ENCODE measurements at regions not wholly inside any gene's neighbourhood (a gene's known extent, or its start where the extent isn't known, plus 50 kb on each side); places are given as distances from the start of the nearest gene placed in this dataset.

DNA sequence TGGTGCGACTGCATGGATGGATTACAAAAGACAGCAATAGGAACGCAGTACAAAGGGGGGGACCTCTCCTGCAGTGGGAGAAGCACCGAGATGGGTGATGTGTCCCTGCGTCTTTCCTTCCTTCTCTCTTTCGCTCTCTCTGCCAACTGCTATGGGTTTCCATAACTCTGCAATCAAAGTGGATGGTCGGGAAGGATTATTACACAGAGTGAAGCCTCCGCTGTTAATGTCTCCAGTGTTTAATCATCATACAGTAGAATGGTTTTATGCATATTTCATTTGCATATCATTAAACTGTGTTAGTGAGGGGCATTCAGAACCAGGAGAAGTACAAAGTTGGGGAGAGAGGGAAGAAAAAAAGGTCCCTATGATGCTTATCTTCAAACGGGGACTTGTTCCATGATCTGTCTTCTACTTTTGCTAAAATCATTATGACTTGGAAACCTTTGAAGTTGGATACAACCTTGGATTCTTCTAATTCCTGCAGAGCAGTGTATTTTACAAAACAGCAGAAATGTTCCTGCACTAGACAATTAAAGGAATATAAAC, 255.9 kb upstream of the PMFBP1 start:
- Mint-ChIP-seq H3K4me1 (no peaks in the 10 kb centered on the region), H3K4me3 (no peak overlapping the region), H3K27ac (no peak overlapping the region), H3K9me3 (peaks cover 7% of the 10 kb centered on the region), H3K36me3 (peaks cover 17% of the 10 kb centered on the region), H3K27me3 (no peaks in the 10 kb centered on the region)
- ATAC-seq (ENCODE audit: low read depth) (no peak), DNase-seq (ENCODE audit: low spot score in 2 of 2) (no peak)

DNA sequence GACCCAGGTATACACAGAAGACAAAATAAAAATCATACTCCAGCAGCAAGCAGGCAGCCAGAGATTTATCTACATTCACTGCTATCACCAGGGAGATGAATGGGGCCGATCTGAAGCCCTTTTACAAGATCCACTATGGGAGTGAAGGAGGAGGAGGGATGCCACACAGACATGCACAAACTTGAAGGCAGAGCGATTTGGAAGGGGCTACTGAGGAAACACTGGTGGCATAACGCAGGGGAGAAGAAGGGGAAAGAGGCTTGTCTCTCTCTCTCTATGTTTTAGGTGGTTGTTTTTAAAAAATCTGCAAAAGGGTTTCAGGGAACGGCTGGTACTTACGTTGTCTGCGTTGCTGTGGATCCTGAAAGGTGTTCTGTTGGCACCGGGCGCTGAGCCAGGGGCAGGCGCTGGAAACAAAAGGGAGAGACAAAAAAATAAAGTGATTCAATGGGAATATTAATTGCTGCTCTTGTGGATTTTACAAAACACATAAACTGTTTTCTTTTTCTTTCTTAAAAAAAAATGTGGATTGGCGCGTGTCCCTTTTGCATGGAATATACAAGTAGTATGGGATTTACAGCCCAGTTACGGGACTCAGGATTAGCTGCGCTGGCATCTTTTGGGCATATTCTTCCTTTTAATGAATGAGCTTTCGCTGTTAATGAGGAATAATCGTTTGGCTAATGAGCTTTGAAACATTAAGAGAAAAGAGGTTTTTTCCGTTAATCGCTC, 255.3 kb upstream of the PMFBP1 start:
- peaks cover 20% of the 10 kb centered on the region for H3K36me3 Mint-ChIP-seq
- peaks cover 8% of the 10 kb centered on the region for H3K9me3 Mint-ChIP-seq

DNA sequence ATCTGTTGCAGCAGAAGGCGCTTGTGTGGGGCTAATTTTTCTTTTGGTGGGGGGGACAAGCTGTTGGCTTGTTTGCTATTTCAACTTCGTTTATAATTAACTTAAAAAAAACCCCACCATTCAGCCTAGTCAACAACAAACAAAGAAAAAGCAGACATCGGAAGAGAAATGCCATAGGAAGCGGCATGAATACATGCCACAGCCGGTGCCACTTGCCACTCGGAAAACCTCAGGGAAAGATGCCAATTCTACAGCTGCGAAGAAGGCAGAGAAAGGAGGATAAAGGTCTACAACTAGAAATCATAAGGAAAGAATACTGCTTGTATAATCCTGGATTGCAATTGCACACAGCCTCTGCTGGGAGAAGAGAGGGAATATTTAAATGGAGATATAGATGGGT, 254.4 kb upstream of the PMFBP1 start:
- H3K4me3 Mint-ChIP-seq, result no peak overlapping the region
- ATAC-seq (ENCODE audit: low read depth) (no peak), DNase-seq (ENCODE audit: low spot score in 2 of 2) (no peak)
- no peaks in the 10 kb centered on the region for H3K4me1 Mint-ChIP-seq
- H3K36me3 Mint-ChIP-seq, result peaks cover 20% of the 10 kb centered on the region
- H3K27ac Mint-ChIP-seq, result no peak overlapping the region
- peaks cover 10% of the 10 kb centered on the region for H3K9me3 Mint-ChIP-seq
- H3K27me3 Mint-ChIP-seq, result no peaks in the 10 kb centered on the region

More for the DNA sequence above, 255.3 kb upstream of the PMFBP1 start:
- no peak for DNase-seq (ENCODE audit: low spot score in 2 of 2)
- Mint-ChIP-seq H3K4me3 (no peak overlapping the region), H3K27me3 (no peaks in the 10 kb centered on the region), H3K4me1 (no peaks in the 10 kb centered on the region), H3K27ac (no peak overlapping the region)
- no peak for ATAC-seq (ENCODE audit: low read depth)

DNA sequence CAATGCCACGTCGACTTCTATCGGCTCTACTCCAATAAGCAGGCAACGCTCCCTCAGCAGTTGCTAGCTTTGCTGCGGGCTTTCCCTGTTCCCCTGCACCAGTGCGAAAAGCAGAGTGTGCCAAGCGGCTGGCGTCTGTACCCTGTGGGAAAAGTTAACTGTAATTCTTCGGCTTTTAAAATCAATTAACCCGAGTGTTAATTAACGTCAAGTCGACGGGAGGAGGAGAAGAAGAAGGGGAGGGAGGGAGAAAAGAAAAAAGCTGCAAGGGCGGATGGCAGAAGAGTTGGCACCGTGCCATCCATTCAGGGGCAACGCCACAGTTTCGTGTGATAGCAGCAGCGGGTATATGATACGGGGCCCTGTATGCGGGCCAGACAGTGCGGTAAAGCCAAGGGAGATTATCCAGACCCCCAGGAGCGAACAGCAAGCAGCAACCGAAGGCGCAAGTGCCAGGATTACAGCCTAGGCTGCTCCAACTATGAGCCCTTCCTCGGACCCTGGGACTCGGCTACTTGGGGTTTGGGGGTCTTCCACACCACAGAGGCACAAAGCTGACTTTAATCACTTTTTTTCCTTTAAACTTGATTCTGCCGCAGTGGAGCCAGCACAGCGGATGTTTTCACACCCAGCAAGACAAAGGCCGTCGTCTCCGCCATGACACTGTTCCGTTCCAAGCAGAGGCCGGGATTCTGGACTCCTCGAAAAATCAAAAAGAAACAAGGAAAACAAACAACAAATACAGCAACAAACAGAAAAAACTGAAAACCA, 253.8 kb upstream of the PMFBP1 start:
- Mint-ChIP-seq H3K4me3 (no peak overlapping the region), H3K27ac (no peak overlapping the region), H3K36me3 (peaks cover 24% of the 10 kb centered on the region), H3K9me3 (peaks cover 14% of the 10 kb centered on the region), H3K27me3 (no peaks in the 10 kb centered on the region), H3K4me1 (no peaks in the 10 kb centered on the region)
- ATAC-seq (ENCODE audit: low read depth) (no peak), DNase-seq (ENCODE audit: low spot score in 2 of 2) (no peak)

DNA sequence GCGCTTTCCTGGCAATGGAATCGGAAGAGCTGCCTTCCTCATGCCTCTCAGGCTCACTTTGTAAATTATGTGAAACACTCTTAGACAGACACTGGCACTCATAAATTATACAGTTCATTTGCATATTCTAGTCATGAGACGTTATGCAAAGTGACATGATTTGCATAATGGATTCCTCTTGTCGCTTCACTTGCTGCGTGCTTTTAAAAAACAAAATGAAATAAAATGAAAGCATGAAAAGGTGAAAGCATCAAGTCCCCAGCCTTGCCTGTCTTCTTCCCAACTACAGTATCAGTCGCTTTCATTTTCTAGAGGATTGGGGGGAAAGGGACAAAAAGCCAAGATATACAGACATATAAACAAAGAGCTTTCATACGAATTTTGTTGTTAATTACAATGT, 252.8 kb upstream of the PMFBP1 start:
- no peak overlapping the region for H3K27ac Mint-ChIP-seq
- no peak overlapping the region for H3K4me3 Mint-ChIP-seq
- no peaks in the 10 kb centered on the region for H3K27me3 Mint-ChIP-seq
- H3K4me1 Mint-ChIP-seq, result no peaks in the 10 kb centered on the region
- DNase-seq (ENCODE audit: low spot score in 2 of 2), result no peak
- H3K36me3 Mint-ChIP-seq, result peaks cover 24% of the 10 kb centered on the region
- H3K9me3 Mint-ChIP-seq, result peaks cover 14% of the 10 kb centered on the region
- ATAC-seq (ENCODE audit: low read depth), result no peak

DNA sequence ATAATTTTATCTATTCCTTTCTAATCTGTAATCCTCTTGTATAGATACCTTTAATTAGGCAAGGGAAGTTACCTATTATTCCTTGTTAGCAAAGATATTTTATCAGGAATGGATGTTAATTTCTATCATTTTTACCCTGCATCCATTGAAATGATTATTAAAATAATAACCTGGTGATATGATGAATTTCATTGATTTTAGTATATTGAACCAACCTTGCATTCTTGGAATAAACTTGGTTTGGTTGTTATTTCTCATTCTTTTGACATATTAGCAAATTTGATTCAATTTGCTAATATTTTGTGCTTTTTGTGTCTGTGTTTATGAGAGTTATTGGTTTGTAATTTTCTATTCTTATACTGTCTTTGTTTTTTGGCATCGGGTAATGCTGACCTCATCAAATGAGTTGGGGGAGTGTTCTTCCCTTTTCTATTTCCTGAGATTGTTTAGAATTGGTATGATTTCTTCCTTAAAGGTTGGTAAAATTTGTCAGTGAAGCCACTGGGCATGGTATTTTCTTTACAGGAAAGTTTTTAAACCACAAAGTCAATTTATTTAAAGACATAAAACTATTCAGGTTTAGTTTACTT, 250.4 kb upstream of the PMFBP1 start:
- no peaks in the 10 kb centered on the region for H3K4me1 Mint-ChIP-seq
- no peaks in the 10 kb centered on the region for H3K27me3 Mint-ChIP-seq
- H3K4me3 Mint-ChIP-seq, result no peak overlapping the region
- ATAC-seq (ENCODE audit: low read depth) (no peak), DNase-seq (ENCODE audit: low spot score in 2 of 2) (no peak)
- H3K9me3 Mint-ChIP-seq, result peaks cover 14% of the 10 kb centered on the region
- H3K36me3 Mint-ChIP-seq, result peaks cover 24% of the 10 kb centered on the region
- no peak overlapping the region for H3K27ac Mint-ChIP-seq

DNA sequence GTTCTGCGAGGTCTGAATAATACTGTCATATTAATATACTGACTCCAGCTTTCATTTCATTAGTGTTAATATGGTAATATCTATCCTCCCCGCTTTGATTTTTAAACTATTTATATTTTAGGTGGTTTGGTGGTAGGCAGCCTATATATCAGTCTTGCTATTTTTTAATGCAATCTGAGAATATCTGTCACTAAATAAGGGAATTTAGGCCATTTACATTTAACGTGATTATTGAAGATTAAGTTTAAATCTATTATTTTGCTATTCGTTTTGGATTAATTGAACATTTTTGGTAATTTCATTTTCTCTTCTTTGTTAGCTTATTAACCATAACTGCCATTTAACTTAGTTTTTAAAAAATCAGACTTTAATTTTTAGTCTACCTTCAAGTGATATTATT, 247.7 kb upstream of the PMFBP1 start:
- no peak for DNase-seq (ENCODE audit: low spot score in 2 of 2)
- Mint-ChIP-seq H3K36me3 (peaks cover 21% of the 10 kb centered on the region), H3K4me3 (no peak overlapping the region)

DNA sequence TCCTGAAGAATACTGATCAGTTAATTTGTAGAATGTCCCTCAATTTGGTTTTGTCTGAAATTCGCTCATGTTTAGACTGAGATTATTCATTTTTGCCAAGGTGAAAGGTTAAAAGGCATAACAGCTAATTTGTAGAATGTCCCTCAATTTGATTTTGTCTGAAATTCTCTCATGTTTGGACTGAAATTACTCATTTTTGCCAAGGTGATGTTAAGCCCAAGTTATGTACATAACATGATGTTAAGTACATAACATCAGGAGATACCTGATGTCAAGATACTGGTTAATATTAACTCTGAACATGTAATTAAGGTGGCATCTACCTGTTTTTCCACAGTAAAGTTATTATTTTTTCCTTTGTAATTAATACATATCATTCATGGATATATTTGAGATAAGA, 243.4 kb upstream of the PMFBP1 start:
- Mint-ChIP-seq H3K27ac (no peak overlapping the region), H3K9me3 (peaks cover 1% of the 10 kb centered on the region), H3K4me3 (no peak overlapping the region), H3K27me3 (no peaks in the 10 kb centered on the region), H3K36me3 (peaks cover 4% of the 10 kb centered on the region), H3K4me1 (no peaks in the 10 kb centered on the region)
- ATAC-seq (ENCODE audit: low read depth) (no peak), DNase-seq (ENCODE audit: low spot score in 2 of 2) (no peak)

More for the DNA sequence above, 247.7 kb upstream of the PMFBP1 start:
- ATAC-seq (ENCODE audit: low read depth), result no peak
- no peaks in the 10 kb centered on the region for H3K27me3 Mint-ChIP-seq
- no peak overlapping the region for H3K27ac Mint-ChIP-seq
- H3K9me3 Mint-ChIP-seq, result peaks cover 15% of the 10 kb centered on the region
- H3K4me1 Mint-ChIP-seq, result no peaks in the 10 kb centered on the region

DNA sequence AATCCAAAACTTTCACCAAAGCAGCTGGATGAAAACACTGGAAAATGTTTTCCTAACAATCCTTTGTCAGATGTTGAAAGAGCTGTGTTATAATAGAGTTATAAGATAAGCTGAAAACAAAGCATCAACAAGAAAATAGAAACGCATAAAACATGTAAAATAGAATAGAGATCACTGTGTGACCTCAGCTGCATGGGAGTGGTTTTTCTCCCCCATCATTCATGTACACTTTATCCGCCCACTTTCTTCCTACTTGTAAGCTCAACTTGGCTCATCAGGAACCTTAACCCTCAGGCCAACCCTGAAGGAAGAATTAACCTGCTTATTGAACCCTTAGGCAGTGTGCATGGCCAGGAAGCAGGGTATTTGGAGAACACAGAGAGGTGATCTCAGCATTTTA, 238.5 kb upstream of the PMFBP1 start:
- peaks cover 5% of the 10 kb centered on the region for H3K4me1 Mint-ChIP-seq
- no peak overlapping the region for H3K27ac Mint-ChIP-seq
- no peak overlapping the region for H3K4me3 Mint-ChIP-seq
- DNase-seq (ENCODE audit: low spot score in 2 of 2) (no peak), ATAC-seq (ENCODE audit: low read depth) (no peak)
- peaks cover 4% of the 10 kb centered on the region for H3K36me3 Mint-ChIP-seq
- peaks cover 1% of the 10 kb centered on the region for H3K9me3 Mint-ChIP-seq
- H3K27me3 Mint-ChIP-seq, result no peaks in the 10 kb centered on the region

DNA sequence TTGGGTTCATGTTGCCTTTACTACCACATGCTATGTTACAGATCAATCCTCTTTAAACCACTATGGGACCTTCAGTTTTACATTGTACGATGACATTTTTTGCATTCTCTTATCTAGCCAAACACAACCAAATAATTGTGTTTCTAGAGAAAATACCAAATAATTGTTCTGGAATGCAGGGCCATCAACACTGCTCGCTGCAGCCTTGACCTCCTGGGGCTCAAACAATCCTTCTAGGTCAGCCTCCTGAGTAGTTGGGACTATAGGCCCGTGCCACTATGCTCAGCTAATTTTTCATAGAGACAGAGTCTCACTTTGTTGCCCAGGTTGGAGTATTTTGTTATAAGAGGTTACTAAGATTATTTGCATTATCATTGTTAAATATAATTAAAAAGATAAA, 237.5 kb upstream of the PMFBP1 start:
- no peaks in the 10 kb centered on the region for H3K36me3 Mint-ChIP-seq

DNA sequence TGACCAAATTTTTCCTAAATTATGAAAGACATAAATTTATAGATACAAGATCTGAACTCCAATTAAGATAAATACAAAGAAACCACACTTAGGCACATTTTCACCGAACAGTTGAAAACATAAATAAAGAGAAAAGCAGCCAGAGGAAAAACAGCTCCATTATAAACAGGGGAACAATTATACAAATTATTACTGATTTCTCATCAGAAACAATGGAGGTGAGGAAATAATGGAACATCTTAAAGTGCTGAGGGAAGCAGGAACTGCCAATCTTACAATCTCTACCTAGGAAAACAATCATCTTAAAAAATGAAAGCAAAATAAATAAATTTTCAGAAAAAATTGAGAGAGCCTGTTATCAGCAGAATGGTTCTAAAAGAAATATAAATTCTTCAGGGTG, 234.4 kb upstream of the PMFBP1 start:
- no peak overlapping the region for H3K4me3 Mint-ChIP-seq

More for the DNA sequence above, 237.5 kb upstream of the PMFBP1 start:
- ATAC-seq (ENCODE audit: low read depth) (no peak), DNase-seq (ENCODE audit: low spot score in 2 of 2) (no peak)
- Mint-ChIP-seq H3K4me1 (peaks cover 9% of the 10 kb centered on the region), H3K27ac (no peak overlapping the region), H3K4me3 (no peak overlapping the region), H3K27me3 (no peaks in the 10 kb centered on the region), H3K9me3 (no peaks in the 10 kb centered on the region)

DNA sequence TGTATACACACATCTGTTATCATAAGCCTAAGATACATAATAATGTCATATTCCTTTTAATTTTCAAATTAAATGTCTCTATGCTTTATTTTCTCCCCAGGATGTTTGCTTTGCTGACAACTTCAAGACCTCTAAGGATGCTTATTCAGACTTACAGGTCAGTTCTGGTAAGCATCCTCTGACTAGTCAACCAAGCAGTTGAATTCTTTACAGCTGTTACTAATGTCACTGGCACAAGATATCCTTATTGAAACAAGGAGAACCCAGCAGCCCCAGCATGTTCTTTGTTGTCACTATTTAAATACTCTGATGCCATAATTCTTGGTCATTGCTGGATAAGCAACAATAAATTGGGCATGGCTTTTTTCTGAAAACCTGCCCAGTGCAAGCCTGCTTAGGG, 232.3 kb upstream of the PMFBP1 start:
- no peak for DNase-seq (ENCODE audit: low spot score in 2 of 2)
- H3K9me3 Mint-ChIP-seq, result no peaks in the 10 kb centered on the region
- H3K4me3 Mint-ChIP-seq, result no peak overlapping the region
- H3K27me3 Mint-ChIP-seq, result no peaks in the 10 kb centered on the region
- H3K4me1 Mint-ChIP-seq, result peaks cover 9% of the 10 kb centered on the region
- no peak overlapping the region for H3K27ac Mint-ChIP-seq
- no peak for ATAC-seq (ENCODE audit: low read depth)
- H3K36me3 Mint-ChIP-seq, result peaks cover 2% of the 10 kb centered on the region

More for the DNA sequence above, 234.4 kb upstream of the PMFBP1 start:
- H3K4me1 Mint-ChIP-seq, result peaks cover 9% of the 10 kb centered on the region
- H3K27me3 Mint-ChIP-seq, result no peaks in the 10 kb centered on the region
- DNase-seq (ENCODE audit: low spot score in 2 of 2) (no peak), ATAC-seq (ENCODE audit: low read depth) (no peak)
- H3K36me3 Mint-ChIP-seq, result peaks cover 2% of the 10 kb centered on the region
- no peak overlapping the region for H3K27ac Mint-ChIP-seq
- H3K9me3 Mint-ChIP-seq, result no peaks in the 10 kb centered on the region

DNA sequence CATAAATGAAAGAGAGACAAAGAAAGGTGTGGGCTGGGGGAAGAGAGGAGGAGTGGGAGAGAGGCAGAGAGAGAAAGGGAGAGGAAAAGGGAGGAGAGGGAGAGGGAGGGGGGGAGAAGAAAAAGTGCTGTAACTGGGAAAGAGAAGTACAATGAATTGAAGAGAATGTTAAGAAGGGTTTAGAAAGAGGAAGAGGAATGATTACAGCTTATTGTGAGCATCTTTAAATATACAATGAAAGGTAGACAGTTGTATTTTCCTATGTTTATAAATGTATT, 229.1 kb upstream of the PMFBP1 start:
- Mint-ChIP-seq H3K36me3 (peaks cover 2% of the 10 kb centered on the region), H3K27me3 (no peaks in the 10 kb centered on the region), H3K27ac (no peak overlapping the region), H3K4me3 (no peak overlapping the region), H3K9me3 (no peaks in the 10 kb centered on the region), H3K4me1 (peaks cover 9% of the 10 kb centered on the region)
- DNase-seq (ENCODE audit: low spot score in 2 of 2), result no peak
- ATAC-seq (ENCODE audit: low read depth), result no peak

DNA sequence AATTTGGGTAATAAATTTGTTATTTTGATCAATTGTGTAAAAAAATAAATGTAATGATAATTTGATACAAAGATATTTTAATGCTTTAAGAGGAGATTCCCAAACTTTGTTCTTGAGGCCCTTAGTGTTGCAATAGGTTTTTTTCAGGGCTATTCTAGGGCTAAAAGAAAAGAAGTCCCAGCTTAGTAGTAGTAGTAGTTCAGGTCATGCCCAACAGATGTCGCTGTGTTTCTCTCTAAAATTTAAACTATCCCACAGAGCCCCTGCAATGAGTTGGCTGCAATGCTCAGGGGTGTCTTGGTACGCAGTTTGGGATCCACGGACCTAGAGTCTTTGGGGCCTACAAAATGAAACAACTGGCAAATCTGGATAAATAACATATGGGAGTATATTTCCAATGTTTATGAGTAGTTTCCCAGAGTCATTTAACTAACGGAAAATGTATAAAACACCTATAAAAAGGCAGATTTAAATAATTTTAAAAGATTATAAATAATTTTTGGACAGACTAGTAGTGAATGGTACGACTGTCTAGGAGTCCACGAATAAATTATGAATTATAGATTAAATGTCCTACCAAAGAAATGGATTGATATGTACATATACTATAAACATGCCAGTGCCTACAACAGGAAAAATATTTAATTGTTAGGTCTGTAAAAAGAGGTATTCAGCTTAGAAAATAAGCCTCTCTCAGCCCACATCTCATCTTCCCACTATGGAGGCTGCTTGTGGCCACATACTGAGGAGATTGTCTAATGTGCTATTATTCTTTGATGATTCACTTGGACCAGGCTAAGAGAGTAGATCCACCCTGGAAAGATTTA, 228.5 kb upstream of the PMFBP1 start:
- Mint-ChIP-seq H3K4me3 (no peak overlapping the region), H3K36me3 (peaks cover 2% of the 10 kb centered on the region), H3K27ac (no peak overlapping the region), H3K4me1 (peaks cover 4% of the 10 kb centered on the region), H3K9me3 (no peaks in the 10 kb centered on the region), H3K27me3 (no peaks in the 10 kb centered on the region)
- DNase-seq (ENCODE audit: low spot score in 2 of 2), result peak; percentile 14 to 35
- ATAC-seq (ENCODE audit: low read depth), result peak; percentile 56

All from memory B cell (primary cell).